ENCODE measurements at regions not wholly inside any gene's neighbourhood (a gene's known extent, or its start where the extent isn't known, plus 50 kb on each side); places are given as distances from the start of the nearest gene placed in this dataset.
A peak's percentile ranks its signal among the peaks of the same experiment; 100 is the strongest.

DNA sequence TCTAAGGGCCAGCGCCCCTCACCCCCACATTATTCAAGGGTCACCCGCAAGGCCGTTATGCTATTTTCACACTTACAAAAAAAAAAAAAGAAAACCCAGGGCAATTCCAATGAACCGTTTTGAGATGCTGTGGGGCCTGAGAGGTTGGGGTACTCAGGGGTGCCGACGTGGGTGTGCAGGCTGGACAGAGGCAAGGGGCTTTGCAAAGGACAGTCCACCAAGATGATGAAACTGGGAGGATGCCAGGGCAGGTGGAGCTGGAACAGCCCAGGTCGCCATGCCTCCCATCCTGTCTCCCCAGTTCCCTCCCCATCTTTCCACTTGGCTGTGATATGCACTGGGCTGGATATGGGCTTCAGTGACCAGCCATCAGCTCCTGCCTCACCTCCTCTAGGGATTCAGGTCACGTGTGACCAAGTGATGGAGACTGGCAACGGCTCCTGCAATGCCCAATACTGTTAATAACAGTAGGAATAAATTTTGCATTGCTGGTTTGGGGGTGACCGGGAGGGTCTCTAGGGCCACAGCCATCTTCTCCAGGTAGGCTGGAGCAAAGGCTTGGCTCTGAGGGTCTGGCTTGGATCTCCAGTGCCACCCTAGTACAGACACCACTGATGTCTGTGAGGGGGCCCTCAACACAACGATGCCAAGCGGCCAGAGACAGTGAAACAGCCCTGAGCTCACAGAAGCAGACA lies 151.3 kb upstream of the TNRC6C start:
- peaks cover 9 to 56% of the 10 kb centered on the region in 2 experiments; a peak in 4 of 5 replicates for H3K27me3 ChIP-seq (ENCODE audit: control insufficient read depth in 1 of 2, insufficient read depth in 2 of 2, low read length in 2 of 2)
- BruUV-seq (replicated peaks), result no TSS peak

GRCh38 chr17:77807746-77808441 lies 150.6 kb upstream of the TNRC6C start:
- H3K27ac ChIP-seq (ENCODE audit: extremely low read length, insufficient read depth, low read length), result no peak overlapping the region
- no TSS peak for BruUV-seq (replicated peaks)

More for the DNA sequence above, 151.3 kb upstream of the TNRC6C start:
- CTCF ChIA-PET (ENCODE audit: low intra/inter-chr PET ratio, low total read pairs), result no interaction called here
- Histone ChIP-seq H3K4me2 (ENCODE audit: low read depth, low read length) (no peak overlapping the region), H3K4me1 (ENCODE audit: insufficient read depth, low read length) (no peaks in the 10 kb centered on the region), H4K20me1 (ENCODE audit: insufficient read depth, low read length) (no peaks in the 10 kb centered on the region), H3K27ac (ENCODE audit: extremely low read length, insufficient read depth, low read length) (no peak overlapping the region), H3K79me2 (ENCODE audit: insufficient read depth, low read length) (no peaks in the 10 kb centered on the region), H2AFZ (ENCODE audit: low read length) (no peak overlapping the region), H3K4me3 (replicated peaks in 1 of 3; ENCODE audit: insufficient read depth in 1 of 3, low read depth in 2 of 3, low read length in 3 of 3) (no peak overlapping the region), H3K9me3 (ENCODE audit: low read length) (no peaks in the 10 kb centered on the region), H3K36me3 (replicated peaks in 1 of 2; ENCODE audit: control insufficient read depth in 1 of 2, insufficient read depth in 2 of 2, low read length in 2 of 2) (no peaks in the 10 kb centered on the region), H3K9ac (ENCODE audit: insufficient read depth, low read depth, low read length) (no peak overlapping the region)
- intact Hi-C loops (cut with micrococcal nuclease; ENCODE audit: unreplicated experiment) (no loop called here), in situ Hi-C loops (cut with HindIII; ENCODE audit: extremely low pct_ligation_motif_present, low pct_unique_long_range_greater_than_20kb) (no loop called here)
- FAIRE-seq, result no peak
- POLR2A ChIA-PET, result no interaction called here
- 2% methylated on average over 6 of the region's 12 CpGs for WGBS (ENCODE audit: low lambda C conversion rate)
- ATAC-seq, result no peak
- no peak for DNase-seq (ENCODE audit: low spot score)
- TF ChIP-seq SYNCRIP (IDR thresholded peaks at IDR 0.05; ENCODE audit: insufficient read depth, low read depth, low read length) (no peak), KMT2A (CRISPR knock-in tag; IDR thresholded peaks at IDR 0.05) (no peak), JUND (CRISPR knock-in tag; IDR thresholded peaks at IDR 0.05) (no peak), TEF (CRISPR knock-in tag; IDR thresholded peaks at IDR 0.05) (no peak), ZNF431 (CRISPR knock-in tag; IDR thresholded peaks at IDR 0.05; ENCODE audit: borderline replicate concordance, low read depth) (no peak)

More at GRCh38 chr17:77807746-77808441, 150.6 kb upstream of the TNRC6C start:
- Histone ChIP-seq H3K9me3 (ENCODE audit: low read length) (no peaks in the 10 kb centered on the region), H3K27me3 (ENCODE audit: control insufficient read depth in 1 of 2, insufficient read depth in 2 of 2, low read length in 2 of 2) (peaks cover 9 to 56% of the 10 kb centered on the region in 2 experiments; a peak in 4 of 5 replicates), H3K79me2 (ENCODE audit: insufficient read depth, low read length) (no peaks in the 10 kb centered on the region), H3K9ac (ENCODE audit: insufficient read depth, low read depth, low read length) (no peak overlapping the region), H3K4me1 (ENCODE audit: insufficient read depth, low read length) (no peaks in the 10 kb centered on the region), H2AFZ (ENCODE audit: low read length) (no peak overlapping the region), H3K36me3 (replicated peaks in 1 of 2; ENCODE audit: control insufficient read depth in 1 of 2, insufficient read depth in 2 of 2, low read length in 2 of 2) (no peaks in the 10 kb centered on the region), H4K20me1 (ENCODE audit: insufficient read depth, low read length) (no peaks in the 10 kb centered on the region), H3K4me2 (ENCODE audit: low read depth, low read length) (no peak overlapping the region), H3K4me3 (replicated peaks in 1 of 3; ENCODE audit: insufficient read depth in 1 of 3, low read depth in 2 of 3, low read length in 3 of 3) (no peak overlapping the region)
- WGBS (ENCODE audit: low lambda C conversion rate), result 27% methylated on average over 7 of the region's 7 CpGs
- intact Hi-C loops (cut with micrococcal nuclease; ENCODE audit: unreplicated experiment) (no loop called here), in situ Hi-C loops (cut with HindIII; ENCODE audit: extremely low pct_ligation_motif_present, low pct_unique_long_range_greater_than_20kb) (no loop called here)
- FAIRE-seq (no peak), DNase-seq (ENCODE audit: low spot score) (no peak), ATAC-seq (no peak)
- peak; percentile 77 for TF ChIP-seq CREB1 (IDR thresholded peaks at IDR 0.05)
- no peak for TF ChIP-seq CREB1 (CRISPR knock-in tag; IDR thresholded peaks at IDR 0.05)
- TF ChIP-seq, protein P1, sequence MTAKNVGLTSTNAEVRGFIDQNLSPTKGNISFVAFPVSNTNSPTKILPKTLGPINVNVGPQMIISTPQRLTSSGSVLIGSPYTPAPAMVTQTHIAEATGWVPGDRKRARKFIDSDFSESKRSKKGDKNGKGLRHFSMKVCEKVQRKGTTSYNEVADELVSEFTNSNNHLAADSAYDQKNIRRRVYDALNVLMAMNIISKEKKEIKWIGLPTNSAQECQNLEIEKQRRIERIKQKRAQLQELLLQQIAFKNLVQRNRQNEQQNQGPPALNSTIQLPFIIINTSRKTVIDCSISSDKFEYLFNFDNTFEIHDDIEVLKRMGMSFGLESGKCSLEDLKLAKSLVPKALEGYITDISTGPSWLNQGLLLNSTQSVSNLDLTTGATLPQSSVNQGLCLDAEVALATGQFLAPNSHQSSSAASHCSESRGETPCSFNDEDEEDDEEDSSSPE (CRISPR knock-in tag; IDR thresholded peaks at IDR 0.05), result no peak
- ChIA-PET POLR2A (no interaction called here), CTCF (ENCODE audit: low intra/inter-chr PET ratio, low total read pairs) (no interaction called here)

Measured in HepG2 (cell line).